Lower lobe of right lung (tissue), 2 donors: ENCODE measurements at regions not wholly inside any gene's neighbourhood (a gene's known extent, or its start where the extent isn't known, plus 50 kb on each side); places are given as distances from the start of the nearest gene placed in this dataset.

Experiments
- ATAC-seq, 2 donors: fragments of 200-7000 bp; cut with Tn5 transposase; one replicate each; pipeline ENCODE4 v1.9.1; 2020 to 2022; ENCODE audit warnings: mild to moderate bottlenecking in 2 of 2, moderate library complexity in 2 of 2
- DNase-seq: peaks from one replicate; pipeline ENCODE4 v3.0.0-alpha.2; 2020
- H3K27ac ChIP-seq: fragments of 200-600 bp; one replicate; pipeline ENCODE4 v1.8.0; 2022
- H3K27me3 ChIP-seq: fragments of 200-600 bp; one replicate; pipeline ENCODE4 v1.8.0; 2022; ENCODE audit warnings: low read depth
- H3K36me3 ChIP-seq: fragments of 200-600 bp; one replicate; pipeline ENCODE4 v1.8.0; 2022; ENCODE audit warnings: mild to moderate bottlenecking
- H3K4me1 ChIP-seq: fragments of 200-600 bp; one replicate; pipeline ENCODE4 v1.8.0; 2022
- H3K4me3 ChIP-seq: fragments of 200-600 bp; one replicate; pipeline ENCODE4 v1.8.0; 2022; ENCODE audit warnings: mild to moderate bottlenecking
- H3K9me3 ChIP-seq: fragments of 200-600 bp; one replicate; pipeline ENCODE4 v1.8.0; 2022
- intact Hi-C: fragments of 100-400 bp; cut with DNase I; formaldehyde crosslinking; loops from one replicate; pipeline ENCODE4 v1.11.0; 2022
- TF ChIP-seq, protein P1 (sequence below): fragments of 200-600 bp; IDR thresholded peaks from one replicate; pipeline ENCODE4 v1.8.0; 2022; ENCODE audit warnings: antibody characterized with exemption, mild to moderate bottlenecking
- donor health status: DM: no; HTN: yes; CAD: no; lungs with severe emphysema.

DNA sequence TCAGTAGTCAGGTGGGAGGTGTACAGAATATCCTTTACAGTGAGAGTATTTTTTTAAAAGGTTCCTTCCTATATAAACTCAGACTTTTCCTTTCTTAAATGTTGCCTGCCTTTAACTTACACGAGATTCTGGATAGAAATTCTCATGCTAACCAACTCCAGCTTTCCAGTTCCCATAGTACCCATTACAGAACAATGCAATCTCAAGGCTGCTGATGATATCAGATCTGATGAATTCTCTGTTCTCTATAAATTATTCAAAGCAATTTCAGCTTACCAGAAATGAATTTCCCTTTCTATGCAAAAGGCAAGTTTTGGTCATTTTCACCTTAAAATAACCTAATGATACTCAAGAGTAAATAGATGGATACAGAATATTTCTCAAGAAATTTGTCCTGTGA lies 90.3 kb downstream of the NUDT12 start:
- Histone ChIP-seq H3K27ac (no peak overlapping the region), H3K36me3 (no peaks in the 10 kb centered on the region), H3K9me3 (no peaks in the 10 kb centered on the region), H3K4me3 (no peak overlapping the region), H3K27me3 (no peaks in the 10 kb centered on the region), H3K4me1 (no peaks in the 10 kb centered on the region)
- intact Hi-C loops = no loop called here
- DNase-seq (no peak), ATAC-seq (no peak)
- TF ChIP-seq, protein P1, sequence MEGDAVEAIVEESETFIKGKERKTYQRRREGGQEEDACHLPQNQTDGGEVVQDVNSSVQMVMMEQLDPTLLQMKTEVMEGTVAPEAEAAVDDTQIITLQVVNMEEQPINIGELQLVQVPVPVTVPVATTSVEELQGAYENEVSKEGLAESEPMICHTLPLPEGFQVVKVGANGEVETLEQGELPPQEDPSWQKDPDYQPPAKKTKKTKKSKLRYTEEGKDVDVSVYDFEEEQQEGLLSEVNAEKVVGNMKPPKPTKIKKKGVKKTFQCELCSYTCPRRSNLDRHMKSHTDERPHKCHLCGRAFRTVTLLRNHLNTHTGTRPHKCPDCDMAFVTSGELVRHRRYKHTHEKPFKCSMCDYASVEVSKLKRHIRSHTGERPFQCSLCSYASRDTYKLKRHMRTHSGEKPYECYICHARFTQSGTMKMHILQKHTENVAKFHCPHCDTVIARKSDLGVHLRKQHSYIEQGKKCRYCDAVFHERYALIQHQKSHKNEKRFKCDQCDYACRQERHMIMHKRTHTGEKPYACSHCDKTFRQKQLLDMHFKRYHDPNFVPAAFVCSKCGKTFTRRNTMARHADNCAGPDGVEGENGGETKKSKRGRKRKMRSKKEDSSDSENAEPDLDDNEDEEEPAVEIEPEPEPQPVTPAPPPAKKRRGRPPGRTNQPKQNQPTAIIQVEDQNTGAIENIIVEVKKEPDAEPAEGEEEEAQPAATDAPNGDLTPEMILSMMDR = no peak

DNA sequence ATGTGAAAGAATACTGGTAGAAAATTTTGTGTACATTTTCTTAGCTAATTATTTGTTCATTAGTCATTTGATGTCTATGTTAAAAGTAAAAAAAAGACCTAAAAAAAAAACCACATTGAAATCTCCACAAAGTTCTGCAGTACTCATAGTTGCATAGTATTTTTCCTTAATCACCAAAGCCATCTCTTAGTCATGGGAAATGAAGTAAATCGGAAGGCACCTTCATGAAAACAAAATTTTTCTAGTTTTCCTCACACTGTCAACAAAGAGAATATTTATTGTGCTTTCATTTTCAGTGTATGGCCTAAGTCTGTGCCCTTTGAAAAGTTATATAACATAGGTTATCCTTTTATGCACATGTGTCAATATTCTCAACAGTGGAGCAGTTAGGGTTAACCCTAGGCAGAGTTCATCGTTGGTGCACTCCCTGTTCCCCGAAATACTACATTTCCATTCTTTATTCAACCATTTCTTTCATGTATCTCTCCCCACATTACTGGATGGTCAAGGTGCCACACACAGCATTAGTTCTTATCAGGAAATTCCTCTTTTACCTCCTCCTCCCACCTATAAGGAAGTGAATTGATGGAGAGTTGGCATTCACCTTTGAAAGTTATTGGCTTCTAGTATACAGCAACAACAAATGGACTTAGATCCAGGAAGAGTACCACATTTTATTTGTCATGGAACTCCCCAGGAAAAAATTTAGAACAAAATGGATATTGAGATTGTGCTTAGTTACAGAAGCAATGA lies 93.1 kb downstream of the NUDT12 start:
- ATAC-seq = no peak
- intact Hi-C loops = no loop called here
- H3K27me3 ChIP-seq = no peaks in the 10 kb centered on the region
- no peak overlapping the region for H3K4me3 ChIP-seq
- H3K36me3 ChIP-seq = no peaks in the 10 kb centered on the region
- H3K27ac ChIP-seq = no peak overlapping the region
- no peak for DNase-seq
- H3K4me1 ChIP-seq = no peaks in the 10 kb centered on the region
- H3K9me3 ChIP-seq = no peaks in the 10 kb centered on the region
- TF ChIP-seq, protein P1 = no peak

DNA sequence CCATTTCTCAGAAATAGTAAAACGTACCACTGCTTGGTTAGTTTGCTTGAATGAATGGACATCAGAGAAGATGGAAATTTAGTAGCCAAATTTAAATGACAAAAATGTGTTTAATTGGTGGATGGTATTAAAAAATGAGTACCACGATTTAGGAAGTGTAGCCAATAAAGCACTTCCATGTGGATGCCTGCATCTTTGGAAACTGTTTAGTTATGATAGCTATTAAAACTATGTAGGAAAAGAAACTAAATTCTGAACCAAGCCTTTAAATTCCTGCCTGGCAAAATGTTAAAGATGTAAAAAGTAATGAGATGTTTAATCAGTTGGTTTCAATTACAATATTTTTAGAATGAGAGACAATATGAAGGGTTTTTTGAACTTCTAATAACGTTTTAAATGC lies 94.8 kb downstream of the NUDT12 start:
- ATAC-seq = no peak
- H3K4me1 ChIP-seq = no peaks in the 10 kb centered on the region

DNA sequence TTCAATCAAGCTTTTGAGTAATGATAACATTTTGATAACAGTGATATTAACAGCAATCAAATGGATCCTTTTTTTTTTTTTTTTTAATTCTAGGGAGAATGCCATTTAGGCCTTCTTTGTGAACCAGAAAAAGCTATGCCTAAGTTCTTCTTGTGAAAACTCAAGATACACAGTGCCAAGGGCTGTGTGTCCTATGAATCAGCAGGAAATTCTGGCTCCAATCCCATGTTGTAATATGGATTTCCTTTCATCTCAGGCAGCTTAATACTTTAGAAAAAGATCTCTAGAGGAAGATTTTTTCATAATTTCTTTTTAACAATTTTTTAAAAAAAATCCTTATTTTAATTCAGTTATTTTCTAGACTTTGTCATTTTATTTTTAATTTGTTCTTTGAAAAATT lies 96.1 kb downstream of the NUDT12 start:
- Histone ChIP-seq H3K27ac (no peak overlapping the region), H3K36me3 (no peaks in the 10 kb centered on the region), H3K4me3 (no peak overlapping the region), H3K27me3 (no peaks in the 10 kb centered on the region), H3K9me3 (no peaks in the 10 kb centered on the region), H3K4me1 (no peaks in the 10 kb centered on the region)
- no peak for DNase-seq
- TF ChIP-seq, protein P1 = no peak
- ATAC-seq = no peak
- intact Hi-C loops = no loop called here

More for the DNA sequence above, 94.8 kb downstream of the NUDT12 start:
- no peak for DNase-seq
- no peaks in the 10 kb centered on the region for H3K9me3 ChIP-seq
- intact Hi-C loops = no loop called here
- H3K4me3 ChIP-seq = no peak overlapping the region
- TF ChIP-seq, protein P1 = no peak
- no peak overlapping the region for H3K27ac ChIP-seq
- no peaks in the 10 kb centered on the region for H3K27me3 ChIP-seq
- no peaks in the 10 kb centered on the region for H3K36me3 ChIP-seq

DNA sequence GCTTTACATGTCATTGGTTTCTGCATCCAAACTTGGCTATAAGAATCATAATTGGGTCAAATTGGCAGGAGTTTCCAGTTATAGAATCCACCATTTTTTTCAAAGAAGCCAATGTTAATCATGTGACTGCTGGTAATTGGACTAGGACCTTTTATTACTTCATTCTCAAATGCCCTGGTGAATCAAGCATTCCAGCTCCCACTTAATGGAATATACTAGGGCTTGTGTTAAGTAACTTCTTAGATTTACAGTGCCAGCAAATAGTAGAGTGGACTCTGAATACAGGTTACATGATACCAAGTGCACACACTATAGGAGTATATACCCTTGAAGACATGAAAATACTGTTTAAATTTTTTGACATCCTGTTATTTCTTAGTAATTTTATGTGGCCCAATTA lies 96.7 kb downstream of the NUDT12 start:
- TF ChIP-seq, protein P1 = no peak
- Histone ChIP-seq H3K27ac (no peak overlapping the region), H3K9me3 (no peaks in the 10 kb centered on the region), H3K4me3 (no peak overlapping the region), H3K4me1 (no peaks in the 10 kb centered on the region), H3K36me3 (no peaks in the 10 kb centered on the region), H3K27me3 (no peaks in the 10 kb centered on the region)
- DNase-seq (no peak), ATAC-seq (no peak)
- intact Hi-C loops = no loop called here
